GM12891 (cell line): ENCODE measurements at regions not wholly inside any gene's neighbourhood (a gene's known extent, or its start where the extent isn't known, plus 50 kb on each side); places are given as distances from the start of the nearest gene placed in this dataset.

Experiments used
- PAX5 ChIP-seq: IDR thresholded peaks from 2 replicates; pipeline ENCODE4 v1.6.1; 2011; ENCODE audit warnings: low read length, moderate library complexity, mild to moderate bottlenecking; ENCODE audit not compliant: insufficient read depth, severe bottlenecking
- POLR2A ChIP-seq: IDR thresholded peaks from 2 replicates; pipeline ENCODE4 v1.6.1; 2011; ENCODE audit warnings: low read depth, low read length, control low read depth
- POLR2AphosphoS5 ChIP-seq: IDR thresholded peaks from 2 replicates; pipeline ENCODE4 v1.6.1; 2011; ENCODE audit warnings: low read depth, low read length, control low read depth
- POU2F2 ChIP-seq: IDR thresholded peaks from 2 replicates; pipeline ENCODE4 v1.6.1; 2011; ENCODE audit warnings: low read depth, mild to moderate bottlenecking, control low read depth, low read length, moderate library complexity
- SPI1 ChIP-seq: IDR thresholded peaks from 2 replicates; pipeline ENCODE4 v1.6.1; 2011; ENCODE audit warnings: low read depth, low read length, control low read depth
- TAF1 ChIP-seq: IDR thresholded peaks from 2 replicates; pipeline ENCODE4 v1.6.1; 2011; ENCODE audit warnings: low read depth, low read length, control low read depth

- TF ChIP-seq SPI1, result no peak
- no peak for TF ChIP-seq TAF1
- TF ChIP-seq POLR2AphosphoS5, result no peak
- no peak for TF ChIP-seq POU2F2
- no peak for TF ChIP-seq POLR2A
- no peak for TF ChIP-seq PAX5
These were observed 217.0 kb downstream of the SREK1 start for GRCh38 chr5:66361070-66361469.
